ENCODE measurements at regions not wholly inside any gene's neighbourhood (a gene's known extent, or its start where the extent isn't known, plus 50 kb on each side); places are given as distances from the start of the nearest gene placed in this dataset.

GRCh38 chr6:163779727-163780284 lies 365.3 kb downstream of the QKI start:
- peaks cover 16% of the 10 kb centered on the region for H3K27me3 Mint-ChIP-seq
- ATAC-seq: no peak

GRCh38 chr6:163777716-163778115 lies 363.2 kb downstream of the QKI start:
- H3K9me3 Mint-ChIP-seq: no peaks in the 10 kb centered on the region
- H3K4me3 Mint-ChIP-seq: no peak overlapping the region
- ATAC-seq: no peak
- no peaks in the 10 kb centered on the region for H3K36me3 Mint-ChIP-seq (ENCODE audit: low read depth)
- peaks cover 12% of the 10 kb centered on the region for H3K27me3 Mint-ChIP-seq
- H3K27ac Mint-ChIP-seq: no peak overlapping the region
- DNase-seq: no peak
- peaks cover under 1% of the 10 kb centered on the region for H3K4me1 Mint-ChIP-seq

More at GRCh38 chr6:163779727-163780284, 365.3 kb downstream of the QKI start:
- H3K9me3 Mint-ChIP-seq: no peaks in the 10 kb centered on the region
- no peak overlapping the region for H3K4me3 Mint-ChIP-seq
- DNase-seq: no peak
- no peak overlapping the region for H3K27ac Mint-ChIP-seq
- no peaks in the 10 kb centered on the region for H3K36me3 Mint-ChIP-seq (ENCODE audit: low read depth)
- peaks cover 3% of the 10 kb centered on the region for H3K4me1 Mint-ChIP-seq

- ATAC-seq (no peak), DNase-seq (no peak)
- no peaks in the 10 kb centered on the region for H3K36me3 Mint-ChIP-seq (ENCODE audit: low read depth)
- H3K4me3 Mint-ChIP-seq: no peak overlapping the region
- H3K27me3 Mint-ChIP-seq: peaks cover 9% of the 10 kb centered on the region
- no peak overlapping the region for H3K27ac Mint-ChIP-seq
- no peaks in the 10 kb centered on the region for H3K4me1 Mint-ChIP-seq
- no peaks in the 10 kb centered on the region for H3K9me3 Mint-ChIP-seq
Measured at GRCh38 chr6:163776906-163777686, 362.6 kb downstream of the QKI start.

GRCh38 chr6:163776196-163776905 lies 361.8 kb downstream of the QKI start:
- H3K4me3 Mint-ChIP-seq: no peak overlapping the region
- no peak for ATAC-seq
- H3K9me3 Mint-ChIP-seq: no peaks in the 10 kb centered on the region
- H3K4me1 Mint-ChIP-seq: no peaks in the 10 kb centered on the region
- no peak for DNase-seq
- H3K27me3 Mint-ChIP-seq: peaks cover 9% of the 10 kb centered on the region
- H3K27ac Mint-ChIP-seq: no peak overlapping the region
- H3K36me3 Mint-ChIP-seq (ENCODE audit: low read depth): no peaks in the 10 kb centered on the region

GRCh38 chr6:163775313-163775712 lies 360.8 kb downstream of the QKI start:
- Mint-ChIP-seq H3K9me3 (no peaks in the 10 kb centered on the region), H3K27ac (no peak overlapping the region), H3K4me3 (no peak overlapping the region), H3K36me3 (ENCODE audit: low read depth) (no peaks in the 10 kb centered on the region), H3K27me3 (peaks cover 9% of the 10 kb centered on the region), H3K4me1 (no peaks in the 10 kb centered on the region)
- ATAC-seq (no peak), DNase-seq (no peak)

GRCh38 chr6:163774485-163774884 lies 360.0 kb downstream of the QKI start:
- Mint-ChIP-seq H3K4me3 (no peak overlapping the region), H3K4me1 (no peaks in the 10 kb centered on the region), H3K36me3 (ENCODE audit: low read depth) (no peaks in the 10 kb centered on the region), H3K27ac (no peak overlapping the region), H3K9me3 (no peaks in the 10 kb centered on the region), H3K27me3 (peaks cover 11% of the 10 kb centered on the region)
- DNase-seq: no peak
- ATAC-seq: no peak

GRCh38 chr6:163773646-163774045 lies 359.1 kb downstream of the QKI start:
- H3K4me3 Mint-ChIP-seq: no peak overlapping the region
- no peak for DNase-seq
- no peak for ATAC-seq
- H3K27me3 Mint-ChIP-seq: peaks cover 10% of the 10 kb centered on the region
- no peaks in the 10 kb centered on the region for H3K36me3 Mint-ChIP-seq (ENCODE audit: low read depth)
- peaks cover 3% of the 10 kb centered on the region for H3K9me3 Mint-ChIP-seq
- no peak overlapping the region for H3K27ac Mint-ChIP-seq
- no peaks in the 10 kb centered on the region for H3K4me1 Mint-ChIP-seq

- Mint-ChIP-seq H3K4me3 (no peak overlapping the region), H3K9me3 (peaks cover 4% of the 10 kb centered on the region), H3K4me1 (no peaks in the 10 kb centered on the region), H3K27ac (no peak overlapping the region), H3K36me3 (ENCODE audit: low read depth) (no peaks in the 10 kb centered on the region), H3K27me3 (peaks cover 11% of the 10 kb centered on the region)
- DNase-seq (no peak), ATAC-seq (no peak)
Measured at GRCh38 chr6:163772701-163773100, 358.2 kb downstream of the QKI start.

GRCh38 chr6:163771180-163771579 lies 356.7 kb downstream of the QKI start:
- Mint-ChIP-seq H3K36me3 (ENCODE audit: low read depth) (no peaks in the 10 kb centered on the region), H3K4me1 (no peaks in the 10 kb centered on the region), H3K27ac (no peak overlapping the region), H3K9me3 (peaks cover 4% of the 10 kb centered on the region), H3K27me3 (peaks cover 17% of the 10 kb centered on the region), H3K4me3 (no peak overlapping the region)
- DNase-seq: no peak
- ATAC-seq: no peak

GRCh38 chr6:163768905-163769304 lies 354.4 kb downstream of the QKI start:
- ATAC-seq (no peak), DNase-seq (no peak)
- H3K4me3 Mint-ChIP-seq: no peak overlapping the region
- H3K27ac Mint-ChIP-seq: no peak overlapping the region
- no peaks in the 10 kb centered on the region for H3K4me1 Mint-ChIP-seq
- H3K9me3 Mint-ChIP-seq: peaks cover 4% of the 10 kb centered on the region
- H3K36me3 Mint-ChIP-seq (ENCODE audit: low read depth): no peaks in the 10 kb centered on the region
- peaks cover 18% of the 10 kb centered on the region for H3K27me3 Mint-ChIP-seq

GRCh38 chr6:163766936-163767335 lies 352.4 kb downstream of the QKI start:
- no peak overlapping the region for H3K27ac Mint-ChIP-seq
- H3K36me3 Mint-ChIP-seq (ENCODE audit: low read depth): no peaks in the 10 kb centered on the region
- ATAC-seq (no peak), DNase-seq (no peak)
- H3K4me1 Mint-ChIP-seq: no peaks in the 10 kb centered on the region
- H3K4me3 Mint-ChIP-seq: no peak overlapping the region
- peaks cover 24% of the 10 kb centered on the region for H3K27me3 Mint-ChIP-seq
- H3K9me3 Mint-ChIP-seq: peaks cover 4% of the 10 kb centered on the region

- DNase-seq: no peak
- H3K9me3 Mint-ChIP-seq: peaks cover 4% of the 10 kb centered on the region
- no peaks in the 10 kb centered on the region for H3K36me3 Mint-ChIP-seq (ENCODE audit: low read depth)
- no peak overlapping the region for H3K4me3 Mint-ChIP-seq
- no peak overlapping the region for H3K27ac Mint-ChIP-seq
- no peaks in the 10 kb centered on the region for H3K4me1 Mint-ChIP-seq
- ATAC-seq: no peak
- H3K27me3 Mint-ChIP-seq: peaks cover 25% of the 10 kb centered on the region
Measured at GRCh38 chr6:163765335-163765734, 350.8 kb downstream of the QKI start.

- H3K9me3 Mint-ChIP-seq: peaks cover 4% of the 10 kb centered on the region
- no peak overlapping the region for H3K4me3 Mint-ChIP-seq
- no peak for ATAC-seq
- H3K27me3 Mint-ChIP-seq: peaks cover 22% of the 10 kb centered on the region
- no peak overlapping the region for H3K27ac Mint-ChIP-seq
- DNase-seq: no peak
- H3K4me1 Mint-ChIP-seq: no peaks in the 10 kb centered on the region
- no peaks in the 10 kb centered on the region for H3K36me3 Mint-ChIP-seq (ENCODE audit: low read depth)
Measured at GRCh38 chr6:163764565-163764964, 350.0 kb downstream of the QKI start.

- Mint-ChIP-seq H3K27ac (no peak overlapping the region), H3K9me3 (no peaks in the 10 kb centered on the region), H3K36me3 (ENCODE audit: low read depth) (no peaks in the 10 kb centered on the region), H3K4me3 (no peak overlapping the region), H3K4me1 (peaks cover 8% of the 10 kb centered on the region), H3K27me3 (peaks cover 17% of the 10 kb centered on the region)
- no peak for ATAC-seq
- DNase-seq: no peak
Measured at GRCh38 chr6:163761481-163761880, 347.0 kb downstream of the QKI start.

- Mint-ChIP-seq H3K9me3 (no peaks in the 10 kb centered on the region), H3K36me3 (ENCODE audit: low read depth) (no peaks in the 10 kb centered on the region), H3K27me3 (peaks cover 13% of the 10 kb centered on the region), H3K4me3 (no peak overlapping the region), H3K4me1 (peaks cover 8% of the 10 kb centered on the region), H3K27ac (no peak overlapping the region)
- DNase-seq: no peak
- no peak for ATAC-seq
Measured at GRCh38 chr6:163760860-163761259, 346.3 kb downstream of the QKI start.

Data from activated naive CD8-positive, alpha-beta T cell treated with anti-CD3 and anti-CD28 coated beads, Interleukin-2, amount 50 U/mL, for 24 hours (primary cell).